OCI-LY7 (cell line): ENCODE measurements at regions not wholly inside any gene's neighbourhood (a gene's known extent, or its start where the extent isn't known, plus 50 kb on each side); places are given as distances from the start of the nearest gene placed in this dataset.

Source experiments
- EZH2phosphoT487 ChIP-seq: fragments of 200-600 bp; sonication (generic); IDR thresholded peaks from 2 replicates; pipeline ENCODE4 v1.6.1; 2018; ENCODE audit warnings: low read depth, borderline replicate concordance, mild to moderate bottlenecking, mixed run types, antibody characterized with exemption, low read length, moderate library complexity, mixed read lengths
- TF ChIP-seq, protein P1 (sequence below): fragments of 200-600 bp; sonication (generic); conservative IDR thresholded peaks from 2 replicates; pipeline ENCODE4 v1.5.1; 2014; ENCODE audit warnings: mild to moderate bottlenecking, antibody characterized with exemption, low read length, moderate library complexity, mixed read lengths

DNA sequence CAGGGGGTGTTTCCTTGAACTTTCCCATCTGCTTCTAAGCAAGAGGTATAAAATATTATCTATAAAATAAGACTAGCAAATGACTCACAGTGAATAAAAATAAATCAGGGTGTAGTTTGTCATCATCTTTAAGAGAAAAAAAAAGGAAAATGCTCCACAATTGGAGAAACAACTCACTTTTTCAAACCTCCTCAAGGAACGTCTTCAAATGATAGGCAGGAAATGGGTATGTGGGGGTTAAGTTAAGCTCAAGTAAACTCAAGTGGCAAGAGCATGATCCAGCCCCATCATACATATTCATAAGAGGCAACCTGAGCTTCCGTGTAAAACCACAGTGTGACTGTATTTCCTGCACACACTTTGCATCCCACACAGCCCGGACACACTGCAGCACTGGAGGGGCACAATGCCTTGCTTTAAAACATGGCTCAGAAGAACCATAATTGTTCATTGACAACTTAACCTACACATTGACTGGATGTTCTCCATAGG, 58.5 kb upstream of the CEP85L start:
- TF ChIP-seq EZH2phosphoT487, result no peak
- TF ChIP-seq, protein P1, sequence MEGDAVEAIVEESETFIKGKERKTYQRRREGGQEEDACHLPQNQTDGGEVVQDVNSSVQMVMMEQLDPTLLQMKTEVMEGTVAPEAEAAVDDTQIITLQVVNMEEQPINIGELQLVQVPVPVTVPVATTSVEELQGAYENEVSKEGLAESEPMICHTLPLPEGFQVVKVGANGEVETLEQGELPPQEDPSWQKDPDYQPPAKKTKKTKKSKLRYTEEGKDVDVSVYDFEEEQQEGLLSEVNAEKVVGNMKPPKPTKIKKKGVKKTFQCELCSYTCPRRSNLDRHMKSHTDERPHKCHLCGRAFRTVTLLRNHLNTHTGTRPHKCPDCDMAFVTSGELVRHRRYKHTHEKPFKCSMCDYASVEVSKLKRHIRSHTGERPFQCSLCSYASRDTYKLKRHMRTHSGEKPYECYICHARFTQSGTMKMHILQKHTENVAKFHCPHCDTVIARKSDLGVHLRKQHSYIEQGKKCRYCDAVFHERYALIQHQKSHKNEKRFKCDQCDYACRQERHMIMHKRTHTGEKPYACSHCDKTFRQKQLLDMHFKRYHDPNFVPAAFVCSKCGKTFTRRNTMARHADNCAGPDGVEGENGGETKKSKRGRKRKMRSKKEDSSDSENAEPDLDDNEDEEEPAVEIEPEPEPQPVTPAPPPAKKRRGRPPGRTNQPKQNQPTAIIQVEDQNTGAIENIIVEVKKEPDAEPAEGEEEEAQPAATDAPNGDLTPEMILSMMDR, result no peak
